ENCODE measurements at regions not wholly inside any gene's neighbourhood (a gene's known extent, or its start where the extent isn't known, plus 50 kb on each side); places are given as distances from the start of the nearest gene placed in this dataset.

GRCh38 chr10:130954326-130954905 is 357.1 kb downstream of the TCERG1L start:
- no peaks in the 10 kb centered on the region for H3K79me2 ChIP-seq (ENCODE audit: insufficient read depth, low read depth)
- no peak overlapping the region for H3K4me2 ChIP-seq
- H4K20me1 ChIP-seq (ENCODE audit: insufficient read depth), result no peaks in the 10 kb centered on the region
- H2AFZ ChIP-seq (ENCODE audit: low read depth), result no peak overlapping the region
- no peak overlapping the region for H3K4me3 ChIP-seq (IDR thresholded peaks at IDR 0.05; ENCODE audit: insufficient read depth, low read depth, low read length)
- no peak overlapping the region for H3K9ac ChIP-seq
- no peaks in the 10 kb centered on the region for H3K36me3 ChIP-seq (ENCODE audit: insufficient read depth)
- H3K4me1 ChIP-seq (ENCODE audit: low read depth, poor library complexity, severe bottlenecking), result no peaks in the 10 kb centered on the region
- no peak overlapping the region for H3K27ac ChIP-seq
- no peaks in the 10 kb centered on the region for H3K27me3 ChIP-seq (ENCODE audit: insufficient read depth, low read depth)
- TF ChIP-seq CTCF (conservative IDR thresholded peaks at IDR 0.05; ENCODE audit: low read depth, low read length), result no peak

- H3K4me2 ChIP-seq, result no peak overlapping the region
- H3K79me2 ChIP-seq (ENCODE audit: insufficient read depth, low read depth), result no peaks in the 10 kb centered on the region
- H3K9ac ChIP-seq, result no peak overlapping the region
- H3K36me3 ChIP-seq (ENCODE audit: insufficient read depth), result no peaks in the 10 kb centered on the region
- H4K20me1 ChIP-seq (ENCODE audit: insufficient read depth), result no peaks in the 10 kb centered on the region
- no peak overlapping the region for H3K27ac ChIP-seq
- no peaks in the 10 kb centered on the region for H3K27me3 ChIP-seq (ENCODE audit: insufficient read depth, low read depth)
- H3K4me3 ChIP-seq (IDR thresholded peaks at IDR 0.05; ENCODE audit: insufficient read depth, low read depth, low read length), result no peak overlapping the region
- no peak overlapping the region for H2AFZ ChIP-seq (ENCODE audit: low read depth)
- no peaks in the 10 kb centered on the region for H3K4me1 ChIP-seq (ENCODE audit: low read depth, poor library complexity, severe bottlenecking)
- TF ChIP-seq CTCF (conservative IDR thresholded peaks at IDR 0.05; ENCODE audit: low read depth, low read length), result no peak
Measured at GRCh38 chr10:130956251-130956650, 355.3 kb downstream of the TCERG1L start.

GRCh38 chr10:130957423-130957822 is 354.1 kb downstream of the TCERG1L start:
- Histone ChIP-seq H3K4me2 (no peak overlapping the region), H3K4me3 (IDR thresholded peaks at IDR 0.05; ENCODE audit: insufficient read depth, low read depth, low read length) (no peak overlapping the region), H3K36me3 (ENCODE audit: insufficient read depth) (no peaks in the 10 kb centered on the region), H3K4me1 (ENCODE audit: low read depth, poor library complexity, severe bottlenecking) (no peaks in the 10 kb centered on the region), H3K79me2 (ENCODE audit: insufficient read depth, low read depth) (no peaks in the 10 kb centered on the region), H2AFZ (ENCODE audit: low read depth) (no peak overlapping the region), H3K9ac (no peak overlapping the region), H3K27ac (no peak overlapping the region), H4K20me1 (ENCODE audit: insufficient read depth) (no peaks in the 10 kb centered on the region), H3K27me3 (ENCODE audit: insufficient read depth, low read depth) (no peaks in the 10 kb centered on the region)
- TF ChIP-seq CTCF (conservative IDR thresholded peaks at IDR 0.05; ENCODE audit: low read depth, low read length), result no peak

GRCh38 chr10:130958003-130958402 is 353.5 kb downstream of the TCERG1L start:
- no peaks in the 10 kb centered on the region for H4K20me1 ChIP-seq (ENCODE audit: insufficient read depth)
- H3K36me3 ChIP-seq (ENCODE audit: insufficient read depth), result no peaks in the 10 kb centered on the region
- H3K27ac ChIP-seq, result no peak overlapping the region
- H3K79me2 ChIP-seq (ENCODE audit: insufficient read depth, low read depth), result no peaks in the 10 kb centered on the region
- H3K9ac ChIP-seq, result no peak overlapping the region
- no peak overlapping the region for H3K4me2 ChIP-seq
- no peak for TF ChIP-seq CTCF (conservative IDR thresholded peaks at IDR 0.05; ENCODE audit: low read depth, low read length)
- H3K4me3 ChIP-seq (IDR thresholded peaks at IDR 0.05; ENCODE audit: insufficient read depth, low read depth, low read length), result no peak overlapping the region
- no peak overlapping the region for H2AFZ ChIP-seq (ENCODE audit: low read depth)
- H3K4me1 ChIP-seq (ENCODE audit: low read depth, poor library complexity, severe bottlenecking), result no peaks in the 10 kb centered on the region
- H3K27me3 ChIP-seq (ENCODE audit: insufficient read depth, low read depth), result no peaks in the 10 kb centered on the region

Data from KMS-11 (cell line).